ENCODE measurements at regions not wholly inside any gene's neighbourhood (a gene's known extent, or its start where the extent isn't known, plus 50 kb on each side); places are given as distances from the start of the nearest gene placed in this dataset.

DNA sequence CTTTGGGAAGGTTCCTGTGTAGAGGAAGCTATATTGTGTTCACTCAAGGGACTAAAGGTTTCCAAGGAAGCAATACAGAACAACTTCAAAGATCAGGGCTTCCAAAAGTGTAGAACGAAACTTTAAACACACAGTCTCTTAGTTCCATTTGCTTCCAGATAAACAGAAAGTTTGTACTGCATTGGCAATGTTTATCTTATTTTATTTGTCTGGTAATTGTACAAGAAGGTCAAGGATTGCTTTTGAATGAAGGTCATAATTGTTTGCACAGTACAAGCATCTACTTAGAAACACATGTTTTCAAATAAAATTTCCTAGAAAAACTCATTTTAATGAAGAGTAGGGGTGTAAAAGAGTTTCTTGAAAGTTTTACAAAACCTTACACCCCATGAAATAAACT, 712.7 kb upstream of the SGCG start:
- H3K9me3 ChIP-seq (ENCODE audit: control insufficient read depth, low read depth, low read length): no peaks in the 10 kb centered on the region
- H3T11ph ChIP-seq (ENCODE audit: low read length): no peak overlapping the region
- no peak overlapping the region for H3K27ac ChIP-seq (ENCODE audit: insufficient read length, low read depth, low read length)
- no peak overlapping the region for H3K14ac ChIP-seq (ENCODE audit: insufficient read depth, low read length)
- H2AK5ac ChIP-seq (ENCODE audit: insufficient read length, low read length): no peak overlapping the region
- no peak overlapping the region for H2BK15ac ChIP-seq (ENCODE audit: low read depth, low read length)
- no peak overlapping the region for H3K4me2 ChIP-seq (ENCODE audit: insufficient read depth, insufficient read length, low read length)
- H3K23me2 ChIP-seq (ENCODE audit: insufficient read length, low read depth, low read length, poor library complexity, severe bottlenecking): no peaks in the 10 kb centered on the region
- H4K5ac ChIP-seq (ENCODE audit: insufficient read length, low read depth, low read length): no peak overlapping the region
- H3K4me1 ChIP-seq (ENCODE audit: insufficient read depth, low read length): no peaks in the 10 kb centered on the region
- H2BK120ac ChIP-seq (ENCODE audit: low read depth, low read length, poor library complexity, severe bottlenecking): no peak overlapping the region
- H3K79me2 ChIP-seq (ENCODE audit: insufficient read depth, low read length): no peaks in the 10 kb centered on the region
- H3K27me3 ChIP-seq (ENCODE audit: insufficient read depth, low read length): no peaks in the 10 kb centered on the region
- WGBS (ENCODE audit: extremely low coverage, insufficient read length, low lambda C conversion rate): no CpG with 5 or more reads among the region's 1 CpG
- no peaks in the 10 kb centered on the region; a peak in 1 of 5 replicates for H3K9me3 Mint-ChIP-seq
- H3K23ac ChIP-seq (ENCODE audit: insufficient read length, low read depth, low read length): no peak overlapping the region
- no peak overlapping the region for H3K9ac ChIP-seq (ENCODE audit: extremely low read depth, insufficient read length, low read length)
- H3K79me1 ChIP-seq (ENCODE audit: insufficient read depth, low read depth, low read length, poor library complexity, severe bottlenecking): no peaks in the 10 kb centered on the region
- H4K91ac ChIP-seq (ENCODE audit: insufficient read length, low read depth, low read length): no peak overlapping the region
- H2AFZ ChIP-seq (ENCODE audit: low read length): no peak overlapping the region
- no peak overlapping the region for H3K56ac ChIP-seq (ENCODE audit: insufficient read length, low read depth, low read length)
- no peak overlapping the region for H2BK20ac ChIP-seq (ENCODE audit: low read depth, low read length, poor library complexity, severe bottlenecking)
- TF ChIP-seq CTCF (conservative IDR thresholded peaks at IDR 0.05): no peak
- H4K8ac ChIP-seq (replicated peaks; ENCODE audit: insufficient read length, low read depth, low read length): no peak overlapping the region
- H3K18ac ChIP-seq (ENCODE audit: insufficient read length, low read depth, low read length): no peak overlapping the region
- H2BK5ac ChIP-seq (ENCODE audit: insufficient read length, low read length): no peak overlapping the region
- H4K20me1 ChIP-seq (ENCODE audit: control insufficient read depth, insufficient read depth, insufficient read length): no peaks in the 10 kb centered on the region
- no peak overlapping the region for H2BK12ac ChIP-seq (ENCODE audit: insufficient read length, low read depth, low read length)
- no peaks in the 10 kb centered on the region for H3K27me3 Mint-ChIP-seq (ENCODE audit: low read depth)
- H3K36me3 Mint-ChIP-seq (ENCODE audit: insufficient read depth in 1 of 3, low read depth in 3 of 3): no peaks in the 10 kb centered on the region
- H3K4ac ChIP-seq (ENCODE audit: low read depth, low read length): no peak overlapping the region
- H3K27ac Mint-ChIP-seq: no peak overlapping the region
- DNase-seq: no peak
- no peaks in the 10 kb centered on the region for H3K4me1 Mint-ChIP-seq
- no peak overlapping the region for H3K4me3 Mint-ChIP-seq
